K562 (cell line): ENCODE measurements at regions not wholly inside any gene's neighbourhood (a gene's known extent, or its start where the extent isn't known, plus 50 kb on each side); places are given as distances from the start of the nearest gene placed in this dataset.

Source experiments
- CEBPB ChIP-seq: fragments of 450-650 bp; IDR thresholded peaks from 2 replicates; pipeline ENCODE4 v1.6.1; 2016; ENCODE audit warnings: missing genetic modification characterization, missing compliant biosample characterization
- NFYB ChIP-seq: IDR thresholded peaks from 2 replicates; pipeline ENCODE4 v1.6.1; 2011; ENCODE audit warnings: mild to moderate bottlenecking, moderate library complexity; ENCODE audit not compliant: insufficient read length; ENCODE audit errors: extremely low read depth

DNA sequence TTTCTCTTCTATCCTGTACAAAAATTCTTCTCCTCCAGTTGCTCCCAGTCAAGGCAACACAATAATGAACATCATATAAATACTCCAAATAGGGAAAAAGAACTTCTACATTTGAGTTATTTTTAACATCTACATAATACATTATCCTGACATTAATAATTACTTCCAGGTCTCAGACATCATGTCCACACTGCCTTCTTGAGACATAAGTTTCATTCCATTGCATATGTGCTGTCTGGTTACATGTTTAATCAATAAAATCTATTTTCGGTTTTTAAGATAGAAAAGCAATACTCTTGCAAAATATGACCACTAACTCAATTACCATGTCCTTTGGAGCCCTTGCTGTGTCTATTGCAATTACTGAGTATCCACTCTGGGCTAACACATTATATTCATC is 881.9 kb downstream of the GALC start:
- no peak for TF ChIP-seq CEBPB (tag)
- TF ChIP-seq NFYB = no peak
